GM19397 (cell line): ENCODE measurements at regions not wholly inside any gene's neighbourhood (a gene's known extent, or its start where the extent isn't known, plus 50 kb on each side); places are given as distances from the start of the nearest gene placed in this dataset.
"Not testable (repeated sequence)": the region's sequence is repeated elsewhere in the genome, so short reads cannot be mapped to it uniquely, and the experiment has no call there.

Source experiments
- ATAC-seq: cut with Tn5 transposase; IDR thresholded peaks from one replicate; pipeline ENCODE4 v1.9.1; 2021; ENCODE audit warnings: mild to moderate bottlenecking, moderate library complexity; ENCODE audit not compliant: unreplicated experiment

DNA sequence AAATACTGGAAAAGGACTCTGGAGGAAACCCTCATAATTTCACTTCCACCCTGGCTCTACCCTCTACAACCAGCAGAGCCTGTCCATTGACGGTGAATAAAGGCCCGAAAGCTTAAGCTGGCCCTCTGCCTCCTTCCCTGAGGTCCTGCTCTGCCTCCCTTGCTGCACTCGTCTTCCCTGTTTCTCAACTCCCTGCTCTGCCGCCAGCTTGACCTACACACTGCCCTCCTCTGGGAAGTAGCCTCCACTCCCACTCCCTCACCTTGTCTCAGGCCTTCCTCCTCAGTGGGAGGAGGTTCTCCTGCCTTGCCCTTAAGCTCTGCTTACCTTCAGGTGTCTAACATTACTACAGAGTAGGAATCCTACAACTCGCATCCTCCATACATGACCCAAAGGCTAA, 608.6 kb upstream of the NR3C2 start:
- ATAC-seq, result no peak

DNA sequence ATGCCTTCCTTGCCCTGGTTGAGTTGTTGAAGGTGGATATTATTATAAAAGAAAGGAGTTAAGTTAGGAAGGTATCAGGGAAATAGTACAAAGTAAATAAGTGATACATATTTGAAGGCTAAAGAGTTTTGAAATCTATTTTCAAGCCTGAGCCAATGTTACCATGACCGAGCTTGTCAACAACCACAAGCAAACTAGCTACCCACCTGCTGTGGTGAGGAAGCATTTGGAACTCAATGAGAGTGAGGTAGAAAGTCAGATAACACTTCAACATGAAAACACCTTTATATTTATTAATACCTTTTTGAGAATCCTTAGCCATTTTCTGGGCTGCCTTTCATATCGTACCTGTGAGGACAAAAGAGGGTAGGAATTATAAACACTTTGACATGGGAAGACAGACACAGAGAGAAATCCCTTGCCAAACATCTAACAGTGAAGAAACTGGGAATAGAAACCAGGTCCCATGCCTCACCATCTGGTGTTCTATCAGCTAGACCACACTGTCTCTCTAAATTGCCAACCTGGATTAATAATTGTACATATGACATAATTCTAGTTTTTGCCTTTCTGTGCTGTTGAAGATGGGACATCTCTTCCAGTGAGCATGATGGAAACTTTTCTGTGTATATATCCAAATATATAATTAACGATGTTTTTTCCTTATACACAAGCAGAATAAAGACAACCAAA, 606.4 kb upstream of the NR3C2 start:
- ATAC-seq, result no peak

DNA sequence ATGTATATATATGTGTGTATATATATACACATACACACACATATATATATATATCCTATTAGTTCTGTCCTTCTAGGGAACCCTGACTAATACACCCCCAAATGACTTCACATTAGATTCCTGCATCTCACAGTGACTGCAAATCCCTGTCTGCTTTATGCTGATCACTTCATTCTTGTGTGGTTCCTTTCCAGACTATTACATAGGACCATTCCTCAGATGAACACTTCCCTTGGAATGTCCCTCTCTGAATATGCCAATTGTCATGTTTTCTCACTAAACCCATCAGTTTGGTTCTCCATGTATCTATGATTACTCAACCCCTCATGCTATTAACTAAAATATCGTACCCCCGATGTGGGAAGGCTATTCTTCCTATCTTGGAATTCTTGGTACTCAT, 605.2 kb upstream of the NR3C2 start:
- no peak for ATAC-seq

DNA sequence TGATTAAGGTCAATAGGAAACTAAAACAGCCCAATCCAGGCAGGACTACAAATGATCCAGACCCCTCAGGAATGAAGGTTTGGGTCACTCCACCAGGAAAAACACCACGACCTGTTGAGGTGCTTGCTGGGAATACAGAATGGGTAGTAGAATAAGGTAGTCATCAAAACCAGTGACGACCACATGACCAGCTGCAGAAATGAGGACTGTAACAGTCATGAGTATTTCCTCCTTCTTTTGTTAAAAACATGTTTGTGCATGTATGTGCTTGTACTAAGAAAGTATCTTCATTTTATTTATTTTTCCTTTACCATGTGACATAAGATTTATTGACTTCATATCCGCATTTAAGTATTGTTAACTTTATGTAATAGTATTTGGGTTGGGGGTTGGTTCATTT, 603.5 kb upstream of the NR3C2 start:
- ATAC-seq, result no peak

DNA sequence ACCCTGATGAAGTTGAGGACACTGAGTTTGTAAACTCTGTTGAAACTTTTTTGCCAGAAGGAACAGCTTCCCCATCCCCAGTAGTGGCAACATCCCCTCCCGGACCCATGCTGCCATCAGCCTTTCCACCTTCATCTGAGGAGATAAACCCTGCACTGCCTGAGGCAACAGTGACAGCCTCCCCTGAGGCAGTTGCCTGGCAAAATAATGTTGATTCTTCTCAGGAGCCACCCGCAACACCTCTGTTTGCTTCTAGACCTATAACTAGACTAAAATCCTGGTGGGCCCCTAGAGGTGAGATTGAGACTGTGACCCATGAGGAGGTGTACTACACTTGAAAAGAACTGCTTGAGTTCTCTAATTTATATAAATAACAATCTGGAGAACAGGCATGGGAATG, 597.6 kb upstream of the NR3C2 start:
- not testable (repeated sequence) for ATAC-seq

DNA sequence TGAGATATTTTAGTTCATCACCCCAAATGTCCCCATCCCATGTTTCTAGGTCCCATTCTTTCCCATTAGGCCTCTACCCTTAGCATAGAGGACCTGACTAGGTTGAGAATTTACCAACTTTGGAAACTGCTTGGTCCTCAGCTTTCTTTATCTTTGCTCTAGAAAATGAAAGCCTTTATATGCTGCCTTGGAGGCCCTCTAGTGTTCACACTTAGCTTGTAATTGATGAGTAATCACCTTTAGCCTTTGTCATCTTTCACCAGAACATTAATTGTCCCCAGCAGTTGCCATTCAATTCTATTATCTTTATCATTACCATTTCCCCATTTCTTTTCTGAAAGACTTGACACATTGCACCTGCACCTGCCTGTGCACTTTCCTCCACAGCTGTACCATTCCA, 589.2 kb upstream of the NR3C2 start:
- no peak for ATAC-seq

DNA sequence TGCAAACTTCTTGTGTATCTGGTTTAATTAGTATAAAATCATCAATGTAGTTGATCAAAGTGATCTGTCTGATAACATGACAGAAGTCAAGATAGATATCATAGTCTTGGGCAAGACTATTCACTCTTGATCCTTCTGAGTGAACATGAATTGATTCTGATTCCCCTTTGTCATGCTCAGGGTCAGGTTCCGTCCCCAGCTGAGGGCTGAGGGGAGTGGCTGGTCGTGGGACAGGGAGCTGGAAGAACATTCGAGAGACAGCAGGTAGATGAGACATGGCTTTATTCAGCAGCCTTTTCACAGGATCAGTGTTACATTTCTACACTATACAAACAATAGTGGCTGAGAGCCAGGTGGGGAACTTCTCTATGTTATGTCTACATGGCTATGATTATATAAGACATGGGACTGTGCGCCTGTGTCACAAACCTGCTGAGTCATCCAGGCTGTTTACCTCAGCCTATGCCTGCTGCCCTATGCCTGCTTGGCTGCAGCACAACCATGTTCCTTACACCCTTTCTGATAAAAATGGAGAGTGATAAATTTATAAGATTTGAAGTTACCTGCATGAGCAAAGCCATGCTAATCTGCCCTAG, 586.9 kb upstream of the NR3C2 start:
- ATAC-seq, result no peak

DNA sequence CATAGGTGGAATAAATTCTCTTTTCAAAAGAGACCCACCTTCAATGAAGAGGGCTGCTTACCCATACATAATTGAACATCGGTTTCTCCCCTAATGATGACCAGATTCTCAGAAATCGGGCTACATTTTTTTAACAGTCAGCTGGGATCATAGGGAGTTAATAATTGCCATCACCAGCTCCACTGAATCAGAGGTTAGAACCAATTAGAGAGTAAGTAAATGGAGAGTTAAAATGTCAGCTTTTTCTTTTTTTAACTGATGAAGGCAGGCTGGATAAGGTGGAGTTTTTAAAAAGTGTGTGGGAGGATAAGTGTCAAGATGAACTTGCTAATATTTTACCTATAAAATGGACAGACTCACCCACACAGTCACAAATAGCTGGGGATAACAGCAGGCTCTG, 584.5 kb upstream of the NR3C2 start:
- no peak for ATAC-seq

DNA sequence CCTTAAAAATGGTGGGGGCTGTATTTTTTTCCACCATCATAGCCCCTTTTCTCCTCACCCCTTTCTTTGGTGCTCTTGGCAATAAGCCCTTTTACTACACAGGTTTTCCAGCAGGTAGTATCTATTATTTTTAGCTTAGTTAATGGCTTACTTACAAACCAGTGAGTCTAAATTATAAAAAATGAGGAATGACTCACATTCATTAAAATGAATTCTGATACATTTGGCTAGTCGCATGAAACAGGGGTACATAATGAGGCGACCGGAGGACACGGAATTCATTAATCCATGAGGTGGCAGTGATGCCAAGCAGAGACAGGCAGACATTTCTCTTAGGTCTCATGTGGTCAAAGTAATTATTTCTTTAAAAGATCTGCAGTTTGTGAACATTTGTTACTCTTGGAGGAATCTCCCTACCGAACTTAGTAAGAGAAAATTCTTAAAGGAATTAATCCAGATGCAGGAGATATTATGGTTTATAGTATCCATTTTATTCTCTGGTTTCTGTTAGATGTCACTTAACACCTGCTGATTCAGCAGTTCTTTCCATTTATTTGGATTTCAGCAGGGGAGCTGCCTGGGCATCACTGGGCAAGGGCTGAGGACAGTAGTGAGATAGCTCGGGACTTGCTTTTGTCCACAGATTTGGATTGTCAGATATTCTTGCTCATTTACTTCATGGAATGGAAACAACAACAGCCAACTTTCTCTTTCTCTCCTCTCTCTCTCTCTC, 575.0 kb upstream of the NR3C2 start:
- ATAC-seq, result no peak

DNA sequence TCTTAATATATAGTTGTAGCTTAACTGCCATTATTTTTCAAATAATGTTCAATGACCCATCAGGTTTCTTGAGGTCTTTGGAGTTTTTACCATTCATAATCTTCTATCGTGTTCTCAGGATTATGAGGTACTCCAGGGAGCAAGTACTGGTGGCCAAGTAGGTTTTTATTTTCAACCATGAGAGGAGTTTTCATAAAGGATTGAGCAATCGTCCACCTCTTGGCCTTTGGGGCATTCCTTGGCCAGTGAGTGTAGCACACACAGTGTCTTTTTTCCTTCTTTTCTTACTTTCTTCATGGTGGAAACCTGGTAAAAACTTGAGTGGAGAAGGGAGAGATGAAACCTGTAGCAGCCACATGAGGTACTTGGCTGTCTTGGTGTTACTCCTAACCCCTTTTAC, 567.0 kb upstream of the NR3C2 start:
- no peak for ATAC-seq

DNA sequence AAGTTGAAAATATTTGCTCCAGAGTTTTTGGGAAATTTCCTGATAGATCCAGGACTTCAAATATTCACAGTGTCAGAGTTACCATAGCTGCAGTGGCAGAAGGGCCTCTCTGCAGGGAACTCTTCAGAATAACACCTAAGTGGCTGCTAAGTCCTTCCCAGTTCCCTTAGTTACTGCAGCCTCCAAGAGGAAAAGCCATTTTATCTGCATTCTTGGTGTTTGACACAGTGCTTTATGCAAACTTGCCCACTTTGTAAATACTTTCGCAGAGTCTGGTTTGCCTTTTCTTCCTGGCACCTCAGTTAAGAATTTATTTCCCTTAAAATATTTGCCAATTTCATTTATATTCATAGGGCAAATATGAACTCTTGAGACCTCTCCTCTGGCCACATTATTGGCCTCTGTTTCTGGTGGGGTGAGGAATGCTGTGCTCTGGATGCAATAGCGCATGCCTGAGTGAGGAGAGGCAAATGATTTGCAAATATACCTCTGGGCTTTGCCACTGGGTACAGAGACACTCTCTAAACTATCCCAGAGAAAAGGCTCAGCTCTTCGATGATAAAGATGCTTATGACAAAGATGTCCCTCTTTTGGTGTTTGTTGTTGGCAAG, 566.3 kb upstream of the NR3C2 start:
- ATAC-seq, result no peak

DNA sequence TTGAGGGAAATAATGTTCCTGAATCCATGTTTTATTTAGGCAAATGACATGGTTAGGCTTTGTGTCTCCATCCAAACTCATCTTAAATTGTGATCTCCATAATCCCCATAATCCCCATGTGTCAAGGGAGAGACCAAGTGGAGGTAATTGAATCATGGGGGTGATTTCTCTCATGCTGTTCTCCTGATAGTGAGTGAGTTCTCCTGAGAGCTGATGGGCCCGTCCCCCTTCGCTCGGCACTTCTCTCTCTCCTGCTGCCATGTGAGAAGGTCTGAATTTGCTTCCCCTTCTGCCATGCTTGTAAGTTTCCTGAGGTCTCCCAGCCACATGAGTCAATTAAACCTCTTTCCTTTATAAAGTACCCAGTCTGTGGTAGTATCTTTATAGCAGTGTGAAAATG, 563.0 kb upstream of the NR3C2 start:
- no peak for ATAC-seq

DNA sequence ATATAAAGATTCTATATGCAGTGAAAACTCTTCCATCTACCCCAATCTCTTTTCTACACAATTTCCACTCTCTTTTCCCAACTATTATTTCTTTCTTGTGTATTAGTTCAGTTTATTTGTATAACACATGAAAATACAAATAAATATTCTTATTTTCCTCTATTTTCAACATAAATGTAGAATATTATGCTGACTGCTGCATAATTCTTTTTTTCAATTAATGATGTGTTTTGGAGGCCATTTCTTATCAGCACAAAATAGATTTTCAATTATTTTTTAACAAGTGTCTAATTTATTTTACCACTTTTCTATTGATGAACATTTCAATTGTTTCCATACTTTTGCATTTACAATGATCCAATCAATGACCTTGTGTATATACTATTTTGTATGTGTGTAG, 557.7 kb upstream of the NR3C2 start:
- ATAC-seq, result no peak

DNA sequence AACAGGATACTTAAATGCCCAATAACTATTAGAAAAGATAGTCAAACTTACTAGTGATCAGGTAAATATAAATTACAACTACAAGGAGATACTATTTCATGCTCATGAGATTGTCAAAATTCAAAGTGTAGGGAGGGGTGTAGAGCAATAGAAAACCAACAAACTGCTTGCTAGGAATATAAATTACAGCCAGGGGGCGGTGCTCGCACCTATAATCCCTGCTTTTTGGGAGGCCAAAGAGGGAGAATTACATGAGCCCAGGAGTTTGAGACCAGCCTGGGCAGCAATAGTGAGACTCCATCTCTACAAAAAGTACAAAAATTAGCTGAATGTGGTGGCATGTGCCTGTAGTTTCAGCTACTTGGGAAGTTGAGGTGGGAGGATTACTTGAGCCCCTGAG, 556.5 kb upstream of the NR3C2 start:
- ATAC-seq, result no peak

DNA sequence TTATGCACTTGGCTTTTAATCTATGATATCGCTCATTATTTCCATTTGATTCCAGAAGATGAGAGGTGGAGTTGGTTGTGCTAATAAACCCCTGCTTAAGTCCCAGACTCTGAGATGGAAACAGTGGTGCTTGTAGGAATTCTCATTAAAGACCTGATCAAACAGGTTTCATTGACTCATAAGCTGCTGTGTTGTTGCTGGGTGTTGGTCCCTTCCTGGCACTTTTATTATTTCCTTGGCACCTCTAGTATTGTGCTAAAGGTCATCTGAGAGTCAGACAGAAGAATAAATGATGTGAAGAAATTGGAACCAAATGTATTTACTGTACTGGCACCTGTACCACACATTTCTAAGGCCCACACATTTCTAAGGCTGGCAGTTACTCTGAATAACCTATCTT, 544.7 kb upstream of the NR3C2 start:
- no peak for ATAC-seq

DNA sequence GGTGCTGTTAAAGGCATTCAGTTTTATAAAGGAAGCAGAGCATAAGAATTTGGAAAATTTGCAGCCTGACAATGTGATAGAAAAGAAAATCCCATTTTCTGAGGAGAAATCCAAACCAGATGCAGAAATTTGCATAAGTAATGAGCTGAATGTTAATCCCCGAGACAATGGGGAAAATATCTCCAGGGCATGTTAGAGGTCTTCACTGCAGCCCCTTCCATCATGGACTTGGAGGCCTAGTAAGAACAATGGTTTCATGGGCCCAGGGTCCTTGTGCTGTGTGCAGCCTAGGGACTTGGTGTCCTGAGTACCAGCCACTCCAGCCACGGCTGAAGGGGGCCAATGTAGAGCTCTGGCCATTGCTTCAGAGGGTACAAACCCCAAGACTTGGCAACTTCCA, 542.7 kb upstream of the NR3C2 start:
- no peak for ATAC-seq

DNA sequence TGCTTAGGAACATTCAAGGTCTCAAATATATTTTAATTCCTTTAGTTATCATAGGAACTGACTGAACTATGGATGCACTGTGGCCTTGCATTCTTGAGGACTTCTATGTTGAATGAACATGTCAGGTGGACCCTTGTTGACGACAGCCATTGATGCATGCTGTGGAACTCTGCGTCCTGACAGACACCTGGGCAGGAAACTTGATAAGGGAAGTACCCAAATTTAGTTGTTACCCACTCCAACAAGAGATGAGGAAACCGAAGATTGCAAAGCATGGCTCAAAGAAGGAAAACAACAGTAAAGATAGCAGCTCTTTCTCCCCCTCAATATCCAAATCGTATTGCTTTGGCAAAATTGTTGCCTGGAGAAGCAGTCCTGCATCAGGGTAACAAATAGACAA, 540.0 kb upstream of the NR3C2 start:
- no peak for ATAC-seq

DNA sequence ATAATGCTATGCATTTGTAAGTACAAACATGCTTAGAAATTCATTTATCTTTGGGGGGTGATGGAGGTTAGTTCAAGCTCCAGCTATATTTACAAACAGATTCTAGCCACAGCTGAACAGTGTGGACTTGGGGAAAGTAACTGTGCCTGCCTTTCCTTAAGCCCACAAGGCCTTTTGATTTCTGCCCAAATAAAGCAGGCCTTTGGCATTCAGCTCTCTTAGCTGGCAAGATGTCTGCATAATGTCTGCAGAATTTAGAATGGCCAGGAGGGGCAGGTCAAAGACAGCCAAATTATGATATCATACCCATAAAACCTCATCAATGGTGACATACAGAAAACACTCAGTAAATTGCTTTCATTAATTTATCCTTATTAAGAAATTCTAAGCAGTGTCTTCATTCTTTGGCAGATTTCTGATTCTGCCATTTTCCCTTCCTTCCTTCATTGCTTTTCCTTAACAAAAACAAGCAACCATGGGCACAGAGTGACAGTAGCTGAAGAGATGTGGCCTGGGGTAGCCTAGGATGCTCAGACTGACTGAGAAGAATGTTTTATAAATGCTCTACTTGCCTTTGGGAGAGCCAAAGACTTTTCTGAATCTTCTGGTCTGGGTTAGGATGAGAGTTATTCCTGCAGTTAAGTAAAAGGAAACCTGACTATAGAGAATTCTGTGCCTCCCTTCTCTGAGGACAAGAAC, 538.7 kb upstream of the NR3C2 start:
- no peak for ATAC-seq

DNA sequence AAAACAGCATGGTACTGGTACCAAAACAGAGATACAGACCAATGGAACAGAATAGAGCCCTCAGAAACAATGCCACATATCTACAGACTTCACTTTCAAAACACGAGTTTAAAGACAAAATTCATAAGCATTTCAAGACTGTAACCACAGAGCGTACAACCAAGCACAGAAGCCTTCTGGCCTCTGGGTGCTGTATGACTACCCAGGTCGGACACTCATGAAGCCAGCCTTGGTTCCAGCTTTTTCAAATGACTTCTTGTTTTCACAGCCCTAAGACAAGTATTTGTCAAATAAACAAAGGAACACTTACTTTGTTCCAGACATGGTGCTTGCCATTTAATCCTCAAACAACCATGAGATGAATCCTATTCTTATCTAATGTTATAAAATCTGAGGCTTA, 536.1 kb upstream of the NR3C2 start:
- no peak for ATAC-seq

DNA sequence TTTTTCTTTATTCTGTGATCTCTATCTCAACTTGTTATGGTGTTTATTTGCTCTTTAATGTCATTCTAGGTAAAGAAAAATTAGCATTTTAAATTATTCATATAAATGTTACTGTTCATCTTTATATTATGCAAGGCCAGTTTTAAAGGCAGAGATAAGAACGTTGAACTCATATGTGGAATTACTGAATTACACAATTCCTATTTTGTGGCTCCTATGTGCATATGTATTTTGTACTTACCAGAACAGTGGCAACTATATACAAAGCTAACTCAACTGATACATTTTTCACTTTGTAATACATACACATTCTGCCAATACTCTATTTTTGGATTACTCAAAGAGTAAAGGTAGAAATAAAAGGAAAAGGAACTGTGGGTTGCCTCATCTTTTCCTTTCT, 533.2 kb upstream of the NR3C2 start:
- ATAC-seq, result no peak

DNA sequence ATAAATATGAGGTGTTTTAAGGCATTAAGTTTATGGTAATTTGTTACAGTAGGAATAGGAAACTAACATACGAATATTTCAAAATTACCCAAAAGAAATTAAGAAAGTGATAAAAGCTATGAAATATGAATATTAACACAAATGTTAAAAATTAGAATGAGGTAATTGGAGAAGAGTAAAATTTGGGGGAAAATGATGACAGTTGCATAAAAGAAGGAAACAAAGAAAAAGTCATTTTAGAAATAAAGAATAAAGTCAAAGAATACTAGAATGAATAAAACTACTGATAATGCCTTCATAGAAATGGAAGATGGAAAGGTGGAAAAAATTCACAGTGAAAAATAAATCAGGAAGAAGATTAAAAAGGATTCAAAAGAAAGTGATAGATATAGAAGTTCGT, 522.9 kb upstream of the NR3C2 start:
- no peak for ATAC-seq
